Cardiac muscle cell (in vitro differentiated cells and primary cell): ENCODE measurements at regions not wholly inside any gene's neighbourhood (a gene's known extent, or its start where the extent isn't known, plus 50 kb on each side); places are given as distances from the start of the nearest gene placed in this dataset.

ENCODE experiments used
- DNase-seq, 2 donors: peaks; one replicate each; pipeline versions ENCODE4 v3.0.0 to v3.0.0-alpha.2; 2010 to 2017; ENCODE audit warnings: low read depth in 1 of 2, low spot score in 1 of 2
- H3K27ac ChIP-seq: fragments of 200-600 bp; sonication (generic); 2 replicates; pipeline ENCODE4 v1.5.1; 2016
- H3K27me3 ChIP-seq: fragments of 200-600 bp; sonication (generic); 2 replicates; pipeline ENCODE4 v1.6.0; 2016; ENCODE audit warnings: control low read depth
- H3K36me3 ChIP-seq: fragments of 200-600 bp; sonication (generic); 2 replicates; pipeline ENCODE4 v1.5.1; 2016; ENCODE audit warnings: control low read depth
- H3K4me1 ChIP-seq: fragments of 200-600 bp; sonication (generic); 2 replicates; pipeline ENCODE4 v1.8.1; 2017; ENCODE audit warnings: low read depth, mild to moderate bottlenecking, mixed run types
- H3K4me3 ChIP-seq: fragments of 200-600 bp; sonication (generic); 2 replicates; pipeline ENCODE4 v1.5.1; 2016; ENCODE audit warnings: mild to moderate bottlenecking
- H3K9me3 ChIP-seq: fragments of 200-600 bp; sonication (generic); 2 replicates; pipeline ENCODE4 v1.5.1; 2017; ENCODE audit warnings: low read depth, mild to moderate bottlenecking, control low read depth
- TF ChIP-seq, protein P1 (sequence below): IDR thresholded peaks from 2 replicates; pipeline ENCODE4 v1.5.1; 2012; ENCODE audit warnings: low read depth, mild to moderate bottlenecking, low read length

DNA sequence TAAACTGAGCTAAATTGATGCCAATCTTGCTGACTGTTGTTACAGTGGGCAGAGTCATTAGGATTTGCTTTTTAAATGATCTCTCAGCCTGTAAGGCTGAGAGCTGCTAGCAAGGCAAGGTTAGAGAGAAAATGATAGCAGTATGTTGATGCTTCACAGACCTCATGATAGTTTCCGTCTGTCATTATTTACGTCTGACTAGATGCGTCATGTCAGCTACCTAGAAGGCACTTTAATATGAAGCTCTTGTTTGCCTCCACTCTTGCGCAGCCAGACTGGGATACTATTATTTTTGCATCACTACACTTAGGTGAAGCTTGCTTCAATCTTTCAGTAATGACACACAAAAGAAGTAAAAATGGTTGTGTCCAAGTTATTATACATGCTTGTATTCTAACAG lies 313.8 kb downstream of the LNPK start:
- DNase-seq = no peak
- TF ChIP-seq, protein P1, sequence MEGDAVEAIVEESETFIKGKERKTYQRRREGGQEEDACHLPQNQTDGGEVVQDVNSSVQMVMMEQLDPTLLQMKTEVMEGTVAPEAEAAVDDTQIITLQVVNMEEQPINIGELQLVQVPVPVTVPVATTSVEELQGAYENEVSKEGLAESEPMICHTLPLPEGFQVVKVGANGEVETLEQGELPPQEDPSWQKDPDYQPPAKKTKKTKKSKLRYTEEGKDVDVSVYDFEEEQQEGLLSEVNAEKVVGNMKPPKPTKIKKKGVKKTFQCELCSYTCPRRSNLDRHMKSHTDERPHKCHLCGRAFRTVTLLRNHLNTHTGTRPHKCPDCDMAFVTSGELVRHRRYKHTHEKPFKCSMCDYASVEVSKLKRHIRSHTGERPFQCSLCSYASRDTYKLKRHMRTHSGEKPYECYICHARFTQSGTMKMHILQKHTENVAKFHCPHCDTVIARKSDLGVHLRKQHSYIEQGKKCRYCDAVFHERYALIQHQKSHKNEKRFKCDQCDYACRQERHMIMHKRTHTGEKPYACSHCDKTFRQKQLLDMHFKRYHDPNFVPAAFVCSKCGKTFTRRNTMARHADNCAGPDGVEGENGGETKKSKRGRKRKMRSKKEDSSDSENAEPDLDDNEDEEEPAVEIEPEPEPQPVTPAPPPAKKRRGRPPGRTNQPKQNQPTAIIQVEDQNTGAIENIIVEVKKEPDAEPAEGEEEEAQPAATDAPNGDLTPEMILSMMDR = no peak
- no peak overlapping the region for H3K27ac ChIP-seq
- H3K36me3 ChIP-seq = no peaks in the 10 kb centered on the region
- no peak overlapping the region for H3K4me3 ChIP-seq
- no peaks in the 10 kb centered on the region for H3K9me3 ChIP-seq
- no peaks in the 10 kb centered on the region for H3K4me1 ChIP-seq
- peaks cover 27% of the 10 kb centered on the region for H3K27me3 ChIP-seq

DNA sequence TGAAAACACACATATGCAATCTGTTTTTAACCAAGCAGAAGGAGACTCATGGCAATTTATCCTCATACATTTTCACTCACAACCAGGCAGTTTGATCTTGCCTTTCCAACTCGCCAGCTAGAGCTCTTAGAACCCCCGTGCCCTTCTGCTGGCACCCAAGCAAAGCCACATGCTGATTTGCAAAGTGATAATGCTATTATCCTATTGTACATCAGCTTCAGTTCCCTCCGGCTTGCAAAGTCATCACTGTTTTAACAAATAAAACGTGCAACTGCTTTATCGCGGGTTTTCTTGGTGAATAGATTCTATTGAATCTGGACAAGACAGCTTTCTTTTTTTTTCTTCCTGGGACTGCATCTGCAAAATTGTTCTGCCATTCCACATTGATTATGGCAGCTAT lies 314.6 kb downstream of the LNPK start:
- Histone ChIP-seq H3K4me1 (no peaks in the 10 kb centered on the region), H3K9me3 (no peaks in the 10 kb centered on the region), H3K4me3 (no peak overlapping the region), H3K36me3 (no peaks in the 10 kb centered on the region), H3K27ac (no peak overlapping the region), H3K27me3 (peaks cover 27% of the 10 kb centered on the region)
- DNase-seq = no peak
- TF ChIP-seq, protein P1 = no peak

DNA sequence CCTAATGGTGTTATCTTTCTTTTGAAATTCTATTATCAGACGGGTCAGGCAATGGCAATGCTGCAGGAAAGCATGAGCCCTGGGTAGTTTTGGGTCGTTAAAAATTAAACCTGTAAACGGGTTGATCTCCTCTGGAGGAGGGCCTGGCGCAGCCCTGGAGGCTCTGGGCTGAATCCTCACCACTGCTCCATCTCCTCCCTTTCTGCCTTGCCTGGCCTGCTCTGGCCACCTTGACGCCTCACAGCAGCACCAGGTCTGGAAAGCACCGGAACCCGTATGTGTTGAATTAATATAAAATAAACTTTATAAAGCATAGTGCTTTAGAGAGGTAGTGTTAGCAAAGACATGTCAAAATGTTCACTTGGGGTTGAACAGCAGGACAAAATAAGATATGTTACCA lies 316.1 kb downstream of the LNPK start:
- H3K27me3 ChIP-seq = peaks cover 27% of the 10 kb centered on the region
- TF ChIP-seq, protein P1 = no peak
- no peak overlapping the region for H3K27ac ChIP-seq

DNA sequence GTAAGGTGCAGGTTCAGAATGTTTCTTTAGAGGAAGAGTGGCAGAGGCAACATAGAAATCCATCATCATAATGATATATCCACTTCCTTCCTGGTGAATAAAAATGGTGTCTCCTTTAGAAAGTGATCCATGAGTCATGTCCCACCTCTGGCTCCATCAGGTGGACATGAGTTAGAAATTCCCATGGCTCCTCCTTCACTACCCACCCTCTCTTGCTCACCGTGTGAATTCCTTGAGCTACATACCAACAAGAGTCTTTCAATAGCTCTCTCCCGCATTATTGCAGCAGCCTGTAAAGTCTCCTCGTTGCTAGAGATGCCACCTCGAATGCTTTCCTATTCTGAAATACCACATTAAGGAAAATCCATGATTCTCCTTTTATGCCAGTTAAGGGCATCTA lies 317.6 kb downstream of the LNPK start:
- no peaks in the 10 kb centered on the region for H3K36me3 ChIP-seq
- peaks cover 27% of the 10 kb centered on the region for H3K27me3 ChIP-seq
- H3K4me1 ChIP-seq = no peaks in the 10 kb centered on the region
- H3K9me3 ChIP-seq = no peaks in the 10 kb centered on the region
- DNase-seq = peak in 1 of 2 donors; percentile 5
- H3K4me3 ChIP-seq = no peak overlapping the region
- no peak overlapping the region for H3K27ac ChIP-seq
- TF ChIP-seq, protein P1 = no peak

More for the DNA sequence above, 316.1 kb downstream of the LNPK start:
- Histone ChIP-seq H3K4me1 (no peaks in the 10 kb centered on the region), H3K9me3 (no peaks in the 10 kb centered on the region), H3K36me3 (no peaks in the 10 kb centered on the region), H3K4me3 (no peak overlapping the region)
- no peak for DNase-seq

DNA sequence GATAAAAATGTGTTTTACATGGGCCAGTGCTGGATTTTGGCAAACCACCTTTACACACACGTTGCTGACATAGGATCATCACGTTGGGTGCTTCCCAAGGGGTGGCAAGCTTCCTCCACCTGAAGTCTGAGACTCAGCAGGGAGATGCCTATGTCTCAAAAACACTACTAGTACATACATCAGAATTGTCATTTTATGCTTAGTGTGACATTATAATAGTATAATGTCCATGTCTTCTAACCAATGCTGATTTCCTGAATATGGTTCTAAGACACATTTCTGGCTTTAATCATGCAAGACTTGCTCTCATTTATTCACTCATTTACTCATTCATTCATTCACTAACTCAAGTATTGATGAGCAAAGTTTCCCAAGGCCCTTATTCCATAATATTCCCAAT lies 322.3 kb downstream of the LNPK start:
- H3K4me1 ChIP-seq = no peaks in the 10 kb centered on the region
- no peaks in the 10 kb centered on the region for H3K9me3 ChIP-seq
- no peak overlapping the region for H3K27ac ChIP-seq
- no peaks in the 10 kb centered on the region for H3K27me3 ChIP-seq
- TF ChIP-seq, protein P1 = no peak
- no peak for DNase-seq
- H3K4me3 ChIP-seq = no peak overlapping the region
- no peaks in the 10 kb centered on the region for H3K36me3 ChIP-seq

DNA sequence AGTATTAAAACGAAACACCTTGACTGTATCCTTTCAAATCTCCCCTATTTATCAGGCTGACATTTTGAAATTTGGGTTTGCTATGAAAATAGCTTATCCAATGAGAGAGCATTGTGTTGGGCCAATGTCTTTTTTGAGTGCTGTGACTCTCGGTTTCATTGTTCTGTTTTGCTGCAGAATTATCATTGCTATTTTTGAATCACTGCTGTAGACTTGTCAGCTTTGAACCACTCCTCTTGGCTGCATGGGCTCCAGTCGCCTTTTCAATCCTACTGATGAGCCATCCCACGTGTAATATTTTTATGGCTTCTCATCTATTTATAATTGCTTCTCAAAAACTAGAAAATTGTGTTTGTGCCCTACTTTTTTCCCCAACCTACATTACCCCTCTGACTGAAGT lies 322.8 kb downstream of the LNPK start:
- Histone ChIP-seq H3K36me3 (no peaks in the 10 kb centered on the region), H3K9me3 (no peaks in the 10 kb centered on the region), H3K27me3 (no peaks in the 10 kb centered on the region), H3K4me1 (no peaks in the 10 kb centered on the region), H3K4me3 (no peak overlapping the region), H3K27ac (no peak overlapping the region)
- DNase-seq = no peak
- TF ChIP-seq, protein P1 = no peak
